GM19468 (cell line): ENCODE measurements at regions not wholly inside any gene's neighbourhood (a gene's known extent, or its start where the extent isn't known, plus 50 kb on each side); places are given as distances from the start of the nearest gene placed in this dataset.

ENCODE experiments used
- ATAC-seq: cut with Tn5 transposase; IDR thresholded peaks from one replicate; pipeline ENCODE4 v1.9.1; 2021; ENCODE audit warnings: mild to moderate bottlenecking, moderate library complexity, moderate number of reproducible peaks; ENCODE audit not compliant: unreplicated experiment; ENCODE audit errors: extremely low read depth

DNA sequence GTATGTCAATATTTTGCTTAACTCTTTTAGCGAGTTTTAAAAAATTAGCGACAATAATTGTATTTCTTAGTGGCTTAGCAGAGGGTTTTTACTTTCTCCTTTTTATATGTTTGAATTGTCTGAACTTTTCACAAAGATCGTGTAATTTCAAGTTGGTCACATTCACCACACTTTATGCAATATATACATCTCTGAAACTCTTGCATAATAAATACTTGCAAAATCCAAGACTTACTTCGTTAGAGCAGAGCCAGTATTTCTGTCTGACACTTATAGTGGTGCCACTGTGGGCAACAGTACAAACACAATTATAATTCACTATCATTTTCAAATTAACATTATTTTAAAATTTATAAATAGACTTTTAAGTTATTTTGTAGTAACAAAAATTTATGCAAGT, 62.0 kb downstream of the SUCNR1 start:
- ATAC-seq, result no peak

DNA sequence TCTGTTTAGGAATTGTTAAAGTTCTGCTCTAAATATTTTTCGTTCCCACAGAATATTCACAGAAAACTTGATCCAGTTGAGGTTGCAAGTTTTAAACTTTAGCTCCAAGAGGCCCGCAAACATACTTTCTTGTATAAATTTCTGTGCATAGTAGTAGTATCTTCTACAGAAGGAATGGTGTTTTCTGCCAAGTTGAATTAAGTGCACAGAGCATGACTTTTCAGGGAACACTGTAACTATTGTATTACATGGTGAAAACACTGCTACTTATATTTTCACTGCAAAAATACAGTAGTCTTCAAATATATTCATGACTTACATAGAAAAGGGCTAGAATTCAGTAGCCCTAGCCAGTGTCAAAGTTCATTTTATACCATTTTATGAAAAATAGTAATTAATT, 67.0 kb downstream of the SUCNR1 start:
- ATAC-seq, result no peak

DNA sequence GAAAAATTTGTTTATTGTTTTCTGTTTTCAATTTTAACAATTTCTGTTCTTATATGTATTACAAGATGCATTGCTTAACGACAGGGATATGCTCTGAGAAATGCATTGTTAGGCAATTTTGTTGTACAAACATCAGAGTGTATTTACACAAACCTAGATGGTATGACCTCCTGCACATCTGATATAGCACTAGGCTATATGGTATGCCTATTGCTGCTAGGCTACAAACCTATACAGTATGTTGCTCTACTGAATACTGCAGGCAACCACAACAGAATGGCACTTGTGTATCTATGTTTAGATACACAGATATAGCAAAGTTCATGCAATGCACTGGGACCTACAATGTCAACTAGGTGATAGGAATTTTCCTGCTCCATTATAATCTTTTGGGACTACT, 70.1 kb downstream of the SUCNR1 start:
- ATAC-seq, result no peak

DNA sequence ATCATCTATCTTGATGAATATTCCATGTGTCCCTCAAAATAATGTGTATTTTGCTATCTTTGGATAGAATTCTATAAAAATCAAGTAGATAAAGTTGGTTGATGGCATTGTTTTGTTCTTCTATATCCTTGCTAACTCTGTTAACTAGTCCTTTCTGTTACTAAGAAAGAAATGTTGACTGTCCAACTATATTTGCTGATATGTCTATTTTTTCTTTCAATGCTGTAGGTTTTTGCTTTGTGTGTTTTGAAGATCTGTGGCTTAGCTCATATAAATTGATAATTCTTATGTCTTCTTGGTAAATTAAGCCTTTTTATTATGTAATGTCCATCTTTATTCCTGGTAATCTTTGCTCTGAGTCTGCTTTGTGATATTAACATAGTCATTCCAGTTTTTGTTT, 70.9 kb downstream of the SUCNR1 start:
- ATAC-seq, result no peak

DNA sequence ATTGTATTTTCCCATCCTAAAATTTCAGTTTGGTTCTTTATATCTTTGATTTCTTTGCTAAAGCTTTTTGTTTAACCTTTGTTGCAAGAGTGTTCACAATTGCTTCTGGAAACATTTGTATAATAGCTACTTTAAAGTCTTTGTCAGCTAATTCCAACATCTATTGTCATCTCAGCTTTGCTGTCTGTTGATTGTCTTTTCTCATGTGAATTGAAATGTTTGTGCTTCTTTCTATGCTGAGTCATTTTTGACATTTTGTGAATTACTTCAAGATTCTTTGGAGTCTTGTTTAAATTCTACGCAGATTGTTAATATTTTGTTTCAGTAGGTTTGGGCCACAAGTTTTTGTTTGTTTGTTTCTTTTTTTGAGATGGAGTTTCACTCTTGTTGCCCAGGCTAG, 73.2 kb downstream of the SUCNR1 start:
- ATAC-seq, result no peak

DNA sequence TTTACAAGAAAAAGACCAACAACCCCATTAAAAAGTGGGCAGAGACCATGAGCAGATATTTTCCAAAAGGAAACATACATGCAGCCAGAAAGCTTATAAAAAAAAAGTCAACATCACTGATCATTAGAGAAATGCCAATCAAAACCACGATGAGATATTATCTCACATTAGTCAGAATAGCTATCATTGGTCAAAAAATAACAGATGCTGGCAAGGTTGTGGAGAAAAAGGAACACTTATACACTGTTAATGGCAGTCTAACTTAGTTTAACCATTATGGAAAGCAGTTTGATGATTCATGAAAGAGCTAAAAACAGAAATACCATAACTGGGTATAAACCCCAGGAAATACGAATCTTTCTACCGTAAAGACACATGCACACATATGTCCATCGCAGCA, 76.3 kb downstream of the SUCNR1 start:
- ATAC-seq, result no peak

DNA sequence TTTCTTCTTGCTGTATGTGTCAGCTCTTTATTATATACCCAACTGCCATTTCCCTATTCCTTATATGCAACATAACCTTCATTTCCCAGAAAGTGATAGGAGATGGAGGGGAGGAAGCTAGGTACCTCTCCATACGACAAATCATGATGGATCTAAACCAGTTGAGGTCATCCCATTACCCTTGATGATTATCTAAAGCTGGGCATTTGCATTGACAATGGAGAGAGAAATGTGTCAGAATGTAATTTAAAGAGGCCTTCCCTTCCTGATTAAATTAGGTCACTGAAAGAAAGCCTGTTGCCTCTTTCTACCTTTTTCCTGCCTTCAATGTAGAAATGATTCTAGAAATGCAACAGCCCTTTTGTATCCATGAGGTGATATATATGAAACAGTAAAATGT, 81.9 kb downstream of the SUCNR1 start:
- no peak for ATAC-seq

DNA sequence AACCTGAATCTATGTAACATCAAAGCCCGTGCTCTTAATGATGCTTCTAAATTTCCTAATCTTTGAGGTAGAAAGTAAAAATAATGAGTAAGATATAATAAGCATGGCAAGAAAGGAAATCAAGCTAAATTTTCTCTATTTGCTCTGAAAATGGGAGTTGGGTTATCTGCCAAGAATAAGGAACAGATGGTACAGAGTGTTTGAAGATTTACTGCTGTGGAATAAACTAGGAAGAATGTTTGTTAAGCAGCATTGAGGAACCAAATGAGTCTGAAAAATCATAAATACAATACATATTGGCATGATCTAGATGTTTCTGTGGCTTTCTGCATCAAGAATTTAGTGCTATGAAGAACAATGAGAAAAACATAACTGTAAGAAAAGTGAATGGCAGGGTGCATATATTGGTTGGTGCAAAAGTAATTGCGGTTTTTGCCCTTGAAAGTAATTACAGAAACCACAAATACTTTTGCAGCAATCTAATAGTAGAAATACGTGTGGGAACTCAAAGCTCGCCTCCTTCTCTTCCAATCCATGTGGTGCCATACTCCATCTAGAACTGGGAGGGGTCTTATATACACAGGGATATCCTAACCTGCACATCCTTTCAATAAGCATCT, 87.6 kb downstream of the SUCNR1 start:
- no peak for ATAC-seq

DNA sequence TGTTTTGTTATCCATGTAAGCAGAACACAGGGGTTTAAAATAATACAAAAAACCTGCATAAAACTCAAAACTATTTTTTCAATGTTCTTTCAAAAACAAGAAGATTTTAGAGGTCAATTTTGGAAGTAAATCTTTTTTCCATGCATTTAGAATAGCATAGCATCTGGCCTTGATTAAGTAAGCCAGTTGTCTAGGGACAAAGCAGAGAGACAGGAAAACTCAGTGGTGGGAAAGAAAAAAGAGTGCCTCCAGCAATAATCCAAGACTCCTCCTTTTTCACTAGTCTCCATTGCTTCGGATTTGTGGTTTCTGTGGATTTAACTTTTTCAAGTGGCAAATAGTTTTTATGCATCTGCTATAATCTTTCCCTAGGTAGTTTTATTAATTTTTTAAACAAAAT, 88.9 kb downstream of the SUCNR1 start:
- no peak for ATAC-seq

DNA sequence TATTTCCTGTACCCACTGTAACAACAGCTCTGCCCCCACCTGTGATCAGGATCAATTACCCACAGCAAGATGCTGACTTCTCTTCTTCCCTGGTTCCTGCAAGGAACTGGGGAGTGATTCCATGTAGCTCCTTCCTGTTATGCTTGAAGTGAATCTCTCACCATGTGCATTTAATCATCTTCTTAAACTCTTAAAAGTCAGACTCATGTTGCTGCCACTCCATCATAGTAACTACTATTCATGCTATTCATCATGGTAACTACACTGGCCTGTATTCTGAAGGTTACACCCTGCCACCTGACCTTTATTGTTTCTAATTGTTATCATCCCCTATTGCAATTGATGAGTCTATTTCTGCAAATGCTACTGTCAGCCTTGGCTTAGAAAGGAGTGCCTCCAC, 89.5 kb downstream of the SUCNR1 start:
- ATAC-seq, result no peak

DNA sequence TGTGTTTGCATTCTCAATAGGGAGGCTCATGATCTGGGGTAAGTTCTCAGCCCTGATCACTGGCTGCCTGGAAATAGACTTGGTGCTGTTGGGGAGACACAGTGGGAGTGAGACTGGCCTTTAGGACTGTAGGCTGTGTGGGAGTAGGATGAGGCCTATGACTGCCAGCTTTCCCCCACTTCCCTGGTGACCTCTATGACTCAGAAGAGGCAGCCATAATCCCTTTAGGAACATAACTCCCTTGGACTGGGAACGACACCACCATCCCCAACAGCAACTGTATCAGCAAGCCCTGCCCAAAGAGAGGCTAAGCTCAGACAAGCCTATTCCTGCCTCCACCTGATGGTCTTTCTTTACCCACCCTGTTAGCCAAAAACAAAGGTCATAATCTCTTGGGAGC, 91.3 kb downstream of the SUCNR1 start:
- ATAC-seq, result no peak

DNA sequence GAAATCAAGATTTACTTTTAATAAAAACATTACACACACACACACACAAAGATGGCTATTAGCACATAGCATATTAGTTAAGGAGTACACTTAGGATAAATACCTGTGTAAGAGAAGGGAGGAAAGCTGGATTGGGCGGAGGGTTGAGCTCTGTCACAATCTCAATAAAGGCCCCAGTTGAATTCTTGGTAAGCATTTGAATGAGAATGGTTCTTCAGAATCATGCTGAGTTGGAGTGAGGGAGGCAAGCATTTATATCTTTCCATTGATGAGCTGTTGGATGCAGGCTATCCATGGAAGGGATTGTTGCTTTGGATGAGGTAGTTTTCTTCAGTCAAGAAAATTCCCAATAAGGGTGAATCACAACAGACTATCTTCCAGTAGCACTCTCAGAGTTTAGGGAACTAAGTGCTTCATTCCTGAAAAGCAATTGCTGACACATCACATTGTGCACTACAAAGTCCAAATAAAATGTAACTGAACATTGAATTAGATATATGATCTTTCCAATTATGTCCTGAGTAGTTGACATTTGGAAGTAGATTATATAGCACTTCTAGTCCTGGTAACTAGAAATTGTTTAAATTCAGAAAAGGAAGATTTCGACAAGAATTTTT, 95.7 kb downstream of the SUCNR1 start:
- no peak for ATAC-seq

DNA sequence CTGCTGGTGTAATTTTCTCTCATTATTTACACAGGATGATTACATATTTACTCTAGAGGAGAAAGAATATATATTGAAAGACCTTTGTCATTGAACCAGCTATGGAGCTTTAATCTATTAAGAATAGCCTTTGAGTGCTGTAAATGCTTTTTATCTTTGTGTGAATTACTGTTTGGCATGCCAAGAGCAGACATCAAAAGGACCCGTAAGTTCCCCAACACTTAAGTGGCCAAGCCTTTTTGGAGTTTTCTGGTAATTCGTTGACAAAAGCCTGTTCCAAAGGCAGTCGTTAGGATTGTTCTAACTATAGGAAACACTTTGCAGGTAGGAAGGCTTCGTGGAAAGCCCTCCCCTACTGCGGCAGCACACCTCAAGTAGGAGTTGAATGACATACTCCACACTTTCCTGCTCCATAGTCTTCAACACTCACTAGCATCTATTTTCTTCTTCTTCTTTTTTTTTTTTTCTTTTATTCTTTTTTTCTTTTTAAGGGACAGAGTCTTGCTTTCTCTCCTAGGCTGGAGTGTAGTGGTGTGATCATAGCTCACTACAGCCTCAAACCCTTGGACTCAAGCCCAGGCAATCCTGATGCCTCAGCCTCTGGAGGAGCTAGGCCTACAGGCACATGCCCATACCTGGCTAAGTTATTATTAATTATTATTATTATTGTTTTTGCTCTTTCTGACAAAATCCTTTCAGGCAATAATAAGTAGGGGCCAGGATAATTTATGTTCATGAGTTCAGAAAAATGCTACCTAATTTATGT, 98.6 kb downstream of the SUCNR1 start:
- ATAC-seq, result no peak

DNA sequence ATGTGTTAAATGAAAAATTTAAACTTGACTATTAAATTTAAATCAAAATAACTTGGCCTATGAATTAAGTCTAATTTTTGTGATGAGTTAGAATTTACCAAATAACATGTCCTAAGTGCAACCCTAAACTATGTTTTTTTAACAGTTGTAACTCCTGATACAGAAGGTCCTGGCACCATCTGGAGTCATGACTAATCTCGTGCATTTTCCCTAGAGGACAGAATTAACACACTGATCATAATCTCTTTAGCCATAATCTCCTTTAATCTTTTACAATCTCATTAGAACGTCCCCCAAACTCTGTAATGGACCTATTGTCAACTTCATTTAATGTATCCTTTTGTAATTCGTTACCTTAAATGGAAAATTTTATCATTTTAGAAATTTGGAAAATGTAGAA, 100.6 kb downstream of the SUCNR1 start:
- ATAC-seq, result no peak

DNA sequence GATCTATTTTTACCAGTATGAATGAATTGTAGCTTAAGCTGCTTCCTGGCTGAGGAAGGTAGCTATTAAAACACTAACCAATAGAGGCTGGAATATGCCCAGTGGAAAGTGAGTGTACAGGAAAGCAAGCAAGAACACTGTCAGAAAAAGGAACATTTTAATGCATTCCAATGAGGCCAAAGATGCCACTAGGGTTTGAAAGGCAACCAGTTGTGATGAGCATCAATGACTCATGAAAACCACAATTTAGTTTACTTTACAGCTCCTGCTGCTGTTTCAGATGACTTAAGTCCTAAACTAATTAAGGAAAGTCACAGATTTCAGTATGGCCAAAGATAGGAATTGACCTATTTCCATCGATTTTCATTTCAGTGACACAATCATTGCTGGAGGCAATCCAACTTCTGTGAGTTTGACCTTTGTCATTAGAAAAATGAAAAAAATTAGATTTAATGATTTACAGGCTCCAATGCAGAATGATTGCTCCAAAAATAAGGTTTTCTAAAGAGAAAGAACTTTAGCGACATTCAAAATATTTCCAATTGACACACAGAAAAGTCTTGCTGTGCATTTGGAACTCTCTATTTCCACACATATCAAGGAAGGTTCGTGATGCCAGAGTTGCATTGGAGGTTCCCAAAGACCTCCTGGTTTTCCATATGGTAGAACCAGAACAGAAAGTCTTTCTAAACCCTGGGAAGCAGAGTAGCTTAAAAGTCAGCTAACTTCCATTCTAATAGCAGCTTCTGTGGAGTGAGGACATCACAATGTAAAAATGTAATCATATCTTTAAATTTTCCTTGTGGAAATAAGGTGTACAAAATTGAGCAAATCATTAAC, 103.0 kb downstream of the SUCNR1 start:
- no peak for ATAC-seq

DNA sequence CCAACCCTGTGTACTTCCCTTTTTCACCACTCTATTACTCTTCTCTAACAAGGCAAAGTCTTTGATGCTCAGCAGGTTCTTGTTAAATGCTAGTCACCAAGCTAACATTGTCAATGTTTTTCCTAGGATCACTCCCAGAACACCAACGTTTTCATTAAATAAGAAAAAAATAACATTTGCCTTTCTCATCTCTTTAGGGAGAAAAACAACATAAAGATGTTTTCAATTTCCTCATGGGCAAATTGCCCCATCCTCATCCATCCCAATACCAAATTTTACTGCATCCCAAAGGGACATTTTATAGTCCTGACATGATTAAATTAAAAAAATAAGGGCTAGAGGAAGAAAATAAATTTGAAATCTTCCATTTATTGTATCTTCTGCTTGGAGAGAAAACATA, 106.5 kb downstream of the SUCNR1 start:
- no peak for ATAC-seq

DNA sequence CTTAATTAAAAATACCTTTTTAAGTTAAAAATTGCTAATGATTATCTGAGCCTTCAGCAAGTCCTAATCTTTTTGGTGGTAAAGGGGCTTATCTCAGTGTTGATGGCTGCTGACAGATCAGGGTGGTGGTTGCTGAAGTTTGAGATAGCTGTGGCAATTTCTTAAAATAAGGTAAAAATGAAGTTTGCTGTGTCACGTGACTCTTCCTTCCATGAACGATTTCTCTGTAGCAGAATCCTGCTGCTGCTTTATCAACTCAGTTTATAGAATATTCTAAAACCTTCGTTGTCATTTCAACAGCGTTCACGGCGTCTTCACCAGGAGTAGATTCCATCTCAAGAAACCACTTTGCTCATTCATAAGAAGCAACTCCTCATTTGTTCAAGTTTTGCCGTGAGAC, 110.1 kb downstream of the SUCNR1 start:
- ATAC-seq, result no peak

DNA sequence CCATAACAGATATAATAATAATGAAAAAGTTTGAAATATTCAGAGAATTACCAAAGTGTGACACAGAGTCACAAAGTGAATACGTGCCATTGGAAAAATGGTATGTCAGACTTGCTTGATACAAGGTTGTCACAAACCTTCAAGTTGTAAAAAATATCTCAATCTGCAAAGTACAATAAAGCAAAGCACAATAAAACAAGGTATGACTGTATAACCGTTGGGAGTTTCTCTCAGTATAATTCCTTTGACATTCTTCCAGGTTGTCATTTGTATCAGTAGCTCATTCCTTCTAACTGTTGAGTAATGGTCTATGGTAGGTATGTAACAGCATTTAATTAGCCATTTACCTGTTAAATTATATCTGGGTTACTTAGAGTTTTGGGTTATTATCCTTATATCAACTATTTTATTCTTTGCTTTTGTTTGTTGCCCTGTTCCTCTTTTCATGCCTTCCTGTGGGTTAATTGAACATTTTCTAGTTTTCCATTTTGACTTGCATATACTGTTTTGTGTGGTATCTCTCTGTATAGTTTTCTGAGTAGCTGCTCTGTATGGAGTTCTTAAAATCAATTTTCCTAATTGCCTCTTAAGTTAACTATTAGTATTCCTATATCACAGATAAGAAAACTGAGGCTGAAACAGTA, 112.5 kb downstream of the SUCNR1 start:
- no peak for ATAC-seq

DNA sequence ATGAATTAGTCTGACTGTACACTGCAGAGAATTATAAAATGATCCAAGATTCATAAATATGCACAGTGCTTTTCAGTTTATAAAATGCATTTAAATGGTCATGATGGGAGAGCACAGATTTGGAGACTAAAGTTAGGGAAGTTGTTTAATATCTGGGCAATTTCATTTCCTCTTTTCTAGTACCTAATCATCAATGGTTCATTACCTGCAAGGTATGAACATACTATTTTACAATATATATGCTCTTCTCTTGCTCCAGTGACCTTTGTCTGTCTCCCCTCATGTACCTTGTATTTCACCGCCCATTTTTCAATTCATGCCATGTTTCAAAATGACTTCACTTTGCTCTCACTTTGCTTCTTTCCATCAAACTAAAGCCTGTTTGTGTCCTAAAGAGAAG, 114.5 kb downstream of the SUCNR1 start:
- ATAC-seq, result no peak

DNA sequence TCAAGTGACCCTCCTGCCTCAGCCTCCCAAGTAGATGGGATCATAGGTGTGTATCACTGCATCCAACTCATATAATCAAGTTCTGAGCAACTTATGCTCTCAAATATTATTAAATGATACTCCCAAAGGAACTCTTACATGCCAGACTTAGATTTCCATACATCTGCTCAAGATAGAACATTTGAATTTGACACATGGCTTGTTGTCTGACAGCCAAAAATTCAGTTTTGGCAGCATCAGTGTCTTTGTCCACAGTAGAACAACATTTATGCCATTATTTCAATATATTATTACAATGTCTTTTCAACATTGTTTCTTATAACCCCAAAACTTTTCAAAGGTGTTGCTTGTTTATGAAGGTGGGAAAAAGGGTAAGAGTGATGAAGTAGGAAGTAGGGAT, 116.2 kb downstream of the SUCNR1 start:
- ATAC-seq, result no peak
